Mesendoderm (in vitro differentiated cells): ENCODE measurements at regions not wholly inside any gene's neighbourhood (a gene's known extent, or its start where the extent isn't known, plus 50 kb on each side); places are given as distances from the start of the nearest gene placed in this dataset.

Source experiments
- DNase-seq: peaks from one replicate; pipeline ENCODE4 v3.0.0; 2013
- H2AK5ac ChIP-seq: 2 replicates; pipeline ENCODE4 v1.6.1; 2013; ENCODE audit warnings: low read length, inconsistent platforms
- H2BK120ac ChIP-seq: 2 replicates; pipeline ENCODE4 v1.6.1; 2013; ENCODE audit warnings: low read depth, mild to moderate bottlenecking, low read length, moderate library complexity, mixed read lengths
- H2BK15ac ChIP-seq: replicated peaks from 2 replicates; pipeline ENCODE4 v1.6.1; 2013; ENCODE audit warnings: low read depth, mild to moderate bottlenecking, moderate library complexity
- H2BK5ac ChIP-seq: 2 replicates; pipeline ENCODE4 v1.6.1; 2013; ENCODE audit warnings: low read length, inconsistent platforms
- H3K18ac ChIP-seq: 2 replicates; pipeline ENCODE4 v1.6.1; 2013; ENCODE audit warnings: mild to moderate bottlenecking, low read length, mixed read lengths
- H3K23ac ChIP-seq: one replicate; pipeline ENCODE4 v1.6.1; 2013; ENCODE audit warnings: low read length
- H3K27ac ChIP-seq: 2 replicates; pipeline ENCODE4 v1.5.1; 2013; ENCODE audit warnings: low read depth, mild to moderate bottlenecking, inconsistent platforms, low read length, moderate library complexity
- H3K27me3 ChIP-seq: 2 replicates; pipeline ENCODE4 v1.6.1; 2013; ENCODE audit warnings: low read length, control low read depth, mild to moderate bottlenecking, inconsistent platforms; ENCODE audit not compliant: insufficient read depth, poor library complexity
- H3K36me3 ChIP-seq: 2 replicates; pipeline ENCODE4 v1.6.1; 2013; ENCODE audit warnings: low read length, inconsistent platforms; ENCODE audit not compliant: control insufficient read depth, insufficient read depth
- H3K4ac ChIP-seq: one replicate; pipeline ENCODE4 v1.6.1; 2013; ENCODE audit warnings: low read depth, mild to moderate bottlenecking, low read length, moderate library complexity
- H3K4me1 ChIP-seq: 2 replicates; pipeline ENCODE4 v1.6.1; 2013; ENCODE audit warnings: low read depth, low read length, inconsistent platforms; ENCODE audit not compliant: control insufficient read depth
- H3K4me2 ChIP-seq: 2 replicates; pipeline ENCODE4 v1.6.1; 2013; ENCODE audit warnings: low read length
- H3K4me3 ChIP-seq: 2 replicates; pipeline ENCODE4 v1.5.1; 2013; ENCODE audit warnings: mild to moderate bottlenecking, low read length
- H3K56ac ChIP-seq: one replicate; pipeline ENCODE4 v1.6.1; 2013; ENCODE audit warnings: low read length
- H3K79me1 ChIP-seq: 2 replicates; pipeline ENCODE4 v1.6.1; 2013; ENCODE audit warnings: low read length, inconsistent platforms
- H3K79me2 ChIP-seq: 2 replicates; pipeline ENCODE4 v1.6.1; 2013; ENCODE audit warnings: mild to moderate bottlenecking, low read length; ENCODE audit not compliant: control insufficient read depth, insufficient read depth
- H3K9ac ChIP-seq: 2 replicates; pipeline ENCODE4 v1.6.1; 2013; ENCODE audit warnings: low read length, inconsistent platforms
- H4K5ac ChIP-seq: one replicate; pipeline ENCODE4 v1.6.1; 2013; ENCODE audit warnings: low read length
- H4K8ac ChIP-seq: one replicate; pipeline ENCODE4 v1.6.1; 2013; ENCODE audit warnings: low read depth, mild to moderate bottlenecking, control low read depth, low read length, moderate library complexity
- WGBS: extraction: QIAGEN DNeasy Blood & Tissue Kit; methylation state at CpG from one replicate; pipeline ENCODE4 v1.1.7; 2013; ENCODE audit warnings: low lambda C conversion rate, missing lambda C conversion rate; ENCODE audit not compliant: insufficient coverage; ENCODE audit errors: extremely low coverage; 5-methylcytosine and 5-hydroxymethylcytosine counted together

DNA sequence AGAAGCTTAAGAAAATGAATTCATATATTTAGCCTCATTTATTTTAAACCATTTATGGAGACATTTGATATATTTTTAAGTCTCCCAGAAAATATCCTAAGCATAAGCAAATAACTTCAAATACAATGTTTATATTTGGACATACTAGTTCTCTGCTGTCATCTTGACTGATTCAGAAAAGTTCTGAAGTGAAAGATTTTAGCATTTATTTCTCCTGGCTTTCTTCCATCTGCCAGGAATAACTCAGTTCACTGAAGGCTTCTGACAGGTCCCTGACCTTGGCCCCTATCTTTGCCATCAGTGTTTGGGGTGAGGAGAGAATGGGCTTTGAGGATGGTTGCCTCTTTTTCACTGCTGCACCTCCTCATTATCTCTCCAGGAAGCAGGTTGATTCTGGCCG is 115.7 kb downstream of the SLIT2 start:
- no CpG with 5 or more reads among the region's 1 CpG for WGBS
- H3K4ac ChIP-seq = no peak overlapping the region

DNA sequence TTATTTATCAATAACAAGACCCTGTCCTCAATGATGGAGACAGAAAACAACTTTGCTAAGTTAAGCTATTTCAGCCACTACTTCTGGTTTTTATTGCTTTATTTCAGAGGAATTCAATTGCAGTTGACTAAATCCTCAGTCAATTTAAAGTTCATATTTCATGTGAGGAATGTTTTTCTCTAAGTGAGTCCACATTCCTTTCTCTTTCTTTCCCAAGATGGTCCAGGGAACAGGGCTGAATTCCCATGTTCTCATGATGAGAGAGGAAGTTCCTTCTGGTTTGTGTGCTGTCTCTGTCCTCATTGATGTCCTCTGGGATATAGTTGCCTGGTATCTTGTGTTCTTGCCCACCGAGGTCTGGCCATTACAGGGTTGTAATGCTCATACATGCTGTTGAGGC is 117.2 kb downstream of the SLIT2 start:
- Histone ChIP-seq H3K56ac (no peak overlapping the region), H2BK120ac (no peak overlapping the region), H3K4ac (no peak overlapping the region), H2BK5ac (no peak overlapping the region), H3K27me3 (no peaks in the 10 kb centered on the region), H2BK15ac (no peak overlapping the region), H3K4me3 (no peak overlapping the region), H3K9ac (no peak overlapping the region), H3K18ac (no peak overlapping the region), H3K4me2 (no peak overlapping the region), H3K79me2 (no peaks in the 10 kb centered on the region), H2AK5ac (no peak overlapping the region), H4K8ac (no peak overlapping the region), H3K27ac (no peak overlapping the region), H3K23ac (no peak overlapping the region), H3K4me1 (no peaks in the 10 kb centered on the region), H4K5ac (no peak overlapping the region), H3K36me3 (no peaks in the 10 kb centered on the region), H3K79me1 (no peaks in the 10 kb centered on the region)
- no peak for DNase-seq
- WGBS = no CpG with 5 or more reads among the region's 1 CpG

More for the DNA sequence above, 115.7 kb downstream of the SLIT2 start:
- Histone ChIP-seq H2BK120ac (no peak overlapping the region), H3K79me1 (no peaks in the 10 kb centered on the region), H2AK5ac (no peak overlapping the region), H3K36me3 (no peaks in the 10 kb centered on the region), H3K79me2 (no peaks in the 10 kb centered on the region), H2BK15ac (no peak overlapping the region), H3K9ac (no peak overlapping the region), H3K27me3 (no peaks in the 10 kb centered on the region), H4K8ac (no peak overlapping the region), H3K4me1 (no peaks in the 10 kb centered on the region), H3K23ac (no peak overlapping the region), H3K56ac (no peak overlapping the region), H2BK5ac (no peak overlapping the region), H4K5ac (no peak overlapping the region), H3K27ac (no peak overlapping the region), H3K4me3 (no peak overlapping the region), H3K4me2 (no peak overlapping the region), H3K18ac (no peak overlapping the region)
- DNase-seq = no peak

DNA sequence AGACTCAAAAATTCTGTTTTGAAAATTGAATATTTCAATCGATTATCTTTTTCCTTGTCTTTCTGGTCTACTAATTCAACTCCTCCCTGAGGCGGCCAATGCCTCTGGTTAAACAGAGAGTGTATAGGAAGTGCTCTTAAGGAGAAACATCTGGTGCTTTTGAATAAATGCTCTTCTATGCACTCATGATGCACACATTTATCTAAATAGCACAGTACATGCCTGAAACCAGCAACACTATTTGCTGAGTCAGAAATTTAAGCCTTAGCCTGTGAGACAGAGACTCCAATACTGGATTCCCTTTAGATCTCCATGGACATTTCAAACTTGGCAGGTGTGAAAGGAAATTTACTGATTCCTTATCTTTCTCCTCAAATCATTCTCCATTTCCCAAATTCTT is 118.6 kb downstream of the SLIT2 start:
- H3K4ac ChIP-seq = no peak overlapping the region
- WGBS = no CpG with 5 or more reads among the region's 2 CpGs
- H3K23ac ChIP-seq = no peak overlapping the region
- no peak overlapping the region for H2BK5ac ChIP-seq
- no peak overlapping the region for H3K27ac ChIP-seq
- H3K79me2 ChIP-seq = no peaks in the 10 kb centered on the region
- H3K56ac ChIP-seq = no peak overlapping the region
- no peak overlapping the region for H2BK120ac ChIP-seq
- no peaks in the 10 kb centered on the region for H3K27me3 ChIP-seq
- no peak overlapping the region for H2AK5ac ChIP-seq
- H3K4me3 ChIP-seq = no peak overlapping the region
- H4K8ac ChIP-seq = no peak overlapping the region
- no peak overlapping the region for H3K18ac ChIP-seq
- H3K36me3 ChIP-seq = no peaks in the 10 kb centered on the region
- no peak overlapping the region for H3K4me2 ChIP-seq
- no peak for DNase-seq
- H2BK15ac ChIP-seq = no peak overlapping the region
- H3K4me1 ChIP-seq = no peaks in the 10 kb centered on the region
- H3K79me1 ChIP-seq = no peaks in the 10 kb centered on the region
- H4K5ac ChIP-seq = no peak overlapping the region
- no peak overlapping the region for H3K9ac ChIP-seq

DNA sequence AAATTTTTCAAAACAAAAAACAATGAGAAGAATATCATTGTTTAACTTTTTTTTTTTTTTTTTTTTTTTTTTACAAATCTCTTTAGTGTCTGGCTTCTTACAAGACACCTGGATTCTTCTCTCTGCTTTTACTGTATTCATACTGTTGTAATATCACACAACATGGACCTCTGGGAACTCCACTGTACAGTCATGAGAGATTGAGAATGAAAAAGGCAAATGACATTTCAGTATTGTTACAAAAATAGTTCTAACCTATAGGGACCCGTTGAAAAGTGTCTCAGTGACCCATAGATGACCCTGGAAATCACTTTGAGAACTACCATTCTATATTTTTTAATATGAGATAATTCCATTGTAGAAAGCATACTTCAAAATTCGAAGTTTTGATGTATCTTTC is 124.4 kb downstream of the SLIT2 start:
- Histone ChIP-seq H3K79me1 (no peaks in the 10 kb centered on the region), H3K4me1 (no peaks in the 10 kb centered on the region), H4K5ac (no peak overlapping the region), H3K79me2 (no peaks in the 10 kb centered on the region), H3K56ac (no peak overlapping the region), H3K23ac (no peak overlapping the region), H3K4me3 (no peak overlapping the region), H4K8ac (no peak overlapping the region), H3K4ac (no peak overlapping the region), H3K9ac (no peak overlapping the region), H3K27ac (no peak overlapping the region), H2BK5ac (no peak overlapping the region), H3K18ac (no peak overlapping the region), H2AK5ac (no peak overlapping the region), H2BK15ac (no peak overlapping the region), H3K36me3 (no peaks in the 10 kb centered on the region), H3K27me3 (no peaks in the 10 kb centered on the region), H3K4me2 (no peak overlapping the region), H2BK120ac (no peak overlapping the region)
- DNase-seq = no peak
- WGBS = no CpG with 5 or more reads among the region's 2 CpGs

DNA sequence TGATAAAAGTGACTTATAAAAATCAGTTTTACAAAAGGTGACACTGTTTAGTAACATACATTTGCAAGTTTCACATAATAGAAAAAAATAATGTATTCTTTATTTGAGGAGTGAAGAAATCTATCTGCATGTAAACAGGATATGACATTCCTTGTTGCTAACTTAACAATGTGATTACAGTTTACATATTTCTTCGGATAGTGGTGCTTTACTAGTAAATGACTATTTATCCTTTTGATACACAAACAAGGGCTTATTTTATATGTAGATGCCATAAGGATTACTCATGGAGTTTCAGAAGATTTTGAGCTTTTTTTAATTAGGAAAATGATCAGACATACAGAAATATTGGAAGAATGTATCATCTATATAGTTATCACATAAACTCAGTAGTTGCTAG is 126.5 kb downstream of the SLIT2 start:
- H3K27me3 ChIP-seq = no peaks in the 10 kb centered on the region
- no peak overlapping the region for H4K8ac ChIP-seq
- no peak overlapping the region for H2BK120ac ChIP-seq
- no peak overlapping the region for H4K5ac ChIP-seq
- no peak overlapping the region for H3K4me2 ChIP-seq
- no peak for DNase-seq
- H2AK5ac ChIP-seq = no peak overlapping the region
- no peak overlapping the region for H3K9ac ChIP-seq
- no peak overlapping the region for H3K56ac ChIP-seq
- no peak overlapping the region for H3K23ac ChIP-seq
- H3K36me3 ChIP-seq = no peaks in the 10 kb centered on the region
- H3K27ac ChIP-seq = no peak overlapping the region
- H2BK15ac ChIP-seq = no peak overlapping the region
- no peak overlapping the region for H3K18ac ChIP-seq
- no peak overlapping the region for H3K4ac ChIP-seq
- H3K4me1 ChIP-seq = no peaks in the 10 kb centered on the region
- no peaks in the 10 kb centered on the region for H3K79me1 ChIP-seq
- H2BK5ac ChIP-seq = no peak overlapping the region
- no peak overlapping the region for H3K4me3 ChIP-seq
- no CpG with 5 or more reads among the region's 1 CpG for WGBS
- H3K79me2 ChIP-seq = no peaks in the 10 kb centered on the region

DNA sequence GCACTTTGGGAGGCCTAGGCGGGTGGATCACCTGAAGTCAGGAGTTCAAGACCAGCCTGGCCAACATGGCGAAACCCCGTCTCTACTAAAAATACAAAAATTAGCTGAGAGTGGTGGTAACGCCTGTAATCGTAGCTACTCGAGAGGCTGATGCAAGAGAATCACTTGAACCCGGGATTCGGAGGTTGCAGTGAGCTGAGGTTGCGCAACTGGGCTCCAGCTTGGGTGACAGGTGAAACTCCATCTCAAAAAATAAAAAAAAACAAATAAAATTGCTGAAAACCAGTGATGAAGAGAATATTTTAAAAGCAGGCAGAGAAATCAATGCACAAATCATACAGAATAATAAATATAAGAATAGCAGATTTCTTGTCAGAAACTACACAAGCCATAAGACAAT is 129.3 kb downstream of the SLIT2 start:
- Histone ChIP-seq H2BK5ac (no peak overlapping the region), H3K56ac (no peak overlapping the region), H2BK15ac (no peak overlapping the region), H3K27ac (no peak overlapping the region), H3K23ac (no peak overlapping the region), H4K8ac (no peak overlapping the region), H3K4me2 (no peak overlapping the region), H3K79me1 (no peaks in the 10 kb centered on the region), H2AK5ac (no peak overlapping the region), H4K5ac (no peak overlapping the region), H3K79me2 (no peaks in the 10 kb centered on the region), H3K4me1 (no peaks in the 10 kb centered on the region), H3K4ac (no peak overlapping the region), H3K27me3 (no peaks in the 10 kb centered on the region), H3K4me3 (no peak overlapping the region), H3K36me3 (no peaks in the 10 kb centered on the region), H3K9ac (no peak overlapping the region), H2BK120ac (no peak overlapping the region), H3K18ac (no peak overlapping the region)
- no peak for DNase-seq
- no CpG with 5 or more reads among the region's 9 CpGs for WGBS
